SK-N-SH (cell line): ENCODE measurements at regions not wholly inside any gene's neighbourhood (a gene's known extent, or its start where the extent isn't known, plus 50 kb on each side); places are given as distances from the start of the nearest gene placed in this dataset.

Experiments used
- CTCF ChIA-PET: fragments of 300-600, 350-600 bp; formaldehyde crosslinking; extraction: SDS; loops from one replicate; lab custom pipeline; 2021; lab: Yijun Ruan, JAX
- POLR2A ChIA-PET: fragments of 350-600 bp; sonication (Branson Sonifier 250); formaldehyde crosslinking; extraction: SDS; loops from one replicate; lab custom pipeline; 2020; ENCODE audit warnings: antibody characterized with exemption, inconsistent platforms; lab: Yijun Ruan, JAX
- DNase-seq: peaks from one replicate; pipeline ENCODE4 v3.0.0; 2012
- H2AFZ ChIP-seq: fragments of 200-600 bp; sonication (generic); 2 replicates; pipeline ENCODE4 v1.8.1; 2016; ENCODE audit warnings: antibody characterized with exemption, mild to moderate bottlenecking, low read depth
- H3F3A ChIP-seq: fragments of 200-600 bp; sonication (generic); replicated peaks from 2 replicates; pipeline ENCODE3; 2016; ENCODE audit warnings: antibody characterized with exemption, mild to moderate bottlenecking; ENCODE audit not compliant: insufficient read depth
- H3K27ac ChIP-seq, 2 experiments: fragments of 200-500 bp in 1 of 2; fragments of 200-600 bp in 1 of 2; sonication (Bioruptor generic) in 1 of 2; sonication (generic), shearing (Covaris generic) in 1 of 2; 2 replicates each; pipeline versions ENCODE4 v1.5.1 to v1.6.1; 2014 to 2016; ENCODE audit warnings: low read depth in 2 of 2, inconsistent platforms in 1 of 2, low read length in 1 of 2, mild to moderate bottlenecking in 1 of 2, mixed read lengths in 1 of 2
- H3K27me3 ChIP-seq: fragments of 200-600 bp; sonication (generic), shearing (Covaris generic); 2 replicates; pipeline ENCODE4 v1.6.1; 2016; ENCODE audit warnings: mixed run types; ENCODE audit not compliant: insufficient read depth
- H3K36me3 ChIP-seq, 2 experiments: fragments of 200-500 bp in 1 of 2; fragments of 200-600 bp in 1 of 2; sonication (Bioruptor generic) in 1 of 2; sonication (generic) in 1 of 2; replicated peaks in 1 of 2; 2 replicates each; pipeline versions ENCODE3 to v1.5.1; 2014 to 2016; ENCODE audit warnings: low read length in 1 of 2, mild to moderate bottlenecking in 1 of 2; ENCODE audit not compliant: insufficient read depth in 2 of 2, control insufficient read depth in 1 of 2
- H3K4me1 ChIP-seq, 2 experiments: fragments of 200-500 bp in 1 of 2; fragments of 200-600 bp in 1 of 2; sonication (Bioruptor generic) in 1 of 2; sonication (generic), shearing (Covaris generic) in 1 of 2; 2 replicates each; pipeline versions ENCODE4 v1.5.1 to v1.6.1; 2014 to 2016; ENCODE audit warnings: low read depth in 1 of 2, low read length in 1 of 2, mixed run types in 1 of 2; ENCODE audit not compliant: insufficient read depth in 2 of 2, control insufficient read depth in 1 of 2
- H3K4me2 ChIP-seq: fragments of 200-600 bp; sonication (generic), shearing (Covaris generic); 2 replicates; pipeline ENCODE4 v1.6.1; 2017; ENCODE audit warnings: mixed run types
- H3K4me3 ChIP-seq, 2 experiments: fragments of 200-500 bp in 1 of 2; fragments of 200-600 bp in 1 of 2; sonication (Bioruptor generic) in 1 of 2; sonication (generic), shearing (Covaris generic) in 1 of 2; 2 replicates each; pipeline versions ENCODE4 v1.5.1 to v1.8.1; 2014 to 2016; ENCODE audit warnings: low read depth in 2 of 2, inconsistent platforms in 1 of 2, low read length in 1 of 2, mild to moderate bottlenecking in 1 of 2, mixed read lengths in 1 of 2, moderate library complexity in 1 of 2
- H3K79me2 ChIP-seq: fragments of 200-600 bp; sonication (generic); 2 replicates; pipeline ENCODE4 v1.8.1; 2017; ENCODE audit warnings: mild to moderate bottlenecking; ENCODE audit not compliant: insufficient read depth
- H3K9ac ChIP-seq: fragments of 200-600 bp; sonication (generic); 2 replicates; pipeline ENCODE4 v1.6.1; 2017; ENCODE audit warnings: mixed run types
- H3K9me2 ChIP-seq: fragments of 200-600 bp; sonication (generic); 2 replicates; pipeline ENCODE4 v1.6.1; 2017; ENCODE audit warnings: mixed run types
- H3K9me3 ChIP-seq: fragments of 200-600 bp; sonication (generic); 2 replicates; pipeline ENCODE4 v1.6.1; 2017; ENCODE audit warnings: mixed run types, mild to moderate bottlenecking, moderate library complexity
- H4K20me1 ChIP-seq: fragments of 200-600 bp; sonication (generic); 2 replicates; pipeline ENCODE4 v1.6.1; 2017; ENCODE audit warnings: mild to moderate bottlenecking, mixed run types; ENCODE audit not compliant: insufficient read depth
- CHD2 ChIP-seq: fragments of 150-350 bp; IDR thresholded peaks from 2 replicates; pipeline ENCODE4 v1.6.1; 2018; ENCODE audit warnings: low read length; ENCODE audit not compliant: partially characterized antibody
- CTCF ChIP-seq: fragments of 200-600 bp; sonication (generic); IDR thresholded peaks from 2 replicates; pipeline ENCODE4 v1.6.1; 2017; ENCODE audit warnings: antibody characterized with exemption, mild to moderate bottlenecking, moderate library complexity
- EP300 ChIP-seq, 2 experiments: IDR thresholded peaks; 2 replicates each; pipeline versions ENCODE4 v1.4.0 to v1.6.1; 2012; ENCODE audit warnings: borderline replicate concordance in 1 of 2, low read depth in 1 of 2, low read length in 1 of 2
- EZH2phosphoT487 ChIP-seq: fragments of 200-600 bp; sonication (generic); IDR thresholded peaks from 2 replicates; pipeline ENCODE4 v1.6.1; 2017; ENCODE audit warnings: low read depth, mixed run types, mild to moderate bottlenecking, antibody characterized with exemption, moderate library complexity, borderline replicate concordance
- FOSL2 ChIP-seq: IDR thresholded peaks from 2 replicates; pipeline ENCODE4 v1.4.0; 2012; ENCODE audit warnings: low read depth, mild to moderate bottlenecking, moderate library complexity, borderline replicate concordance
- FOXM1 ChIP-seq: IDR thresholded peaks from 2 replicates; pipeline ENCODE4 v1.4.0; 2012; ENCODE audit warnings: low read depth, mild to moderate bottlenecking
- MAX ChIP-seq: IDR thresholded peaks from 2 replicates; pipeline ENCODE4 v1.4.0; 2012; ENCODE audit warnings: low read depth
- MEF2A ChIP-seq: IDR thresholded peaks from 2 replicates; pipeline ENCODE4 v1.4.0; 2012; ENCODE audit warnings: low read depth, borderline replicate concordance
- NFIC ChIP-seq: IDR thresholded peaks from 2 replicates; pipeline ENCODE4 v1.4.0; 2012; ENCODE audit warnings: borderline replicate concordance
- PBX3 ChIP-seq: IDR thresholded peaks from 2 replicates; pipeline ENCODE4; 2012
- POLR2AphosphoS5 ChIP-seq: IDR thresholded peaks from 2 replicates; pipeline ENCODE4 v1.6.1; 2012; ENCODE audit warnings: low read depth, low read length
- RAD21 ChIP-seq: IDR thresholded peaks from 2 replicates; pipeline ENCODE4 v1.6.1; 2012; ENCODE audit warnings: mild to moderate bottlenecking, low read length
- RXRA ChIP-seq: IDR thresholded peaks from 2 replicates; pipeline ENCODE4 v1.4.0; 2012; ENCODE audit warnings: low read depth, mild to moderate bottlenecking, borderline replicate concordance
- SIN3A ChIP-seq: IDR thresholded peaks from 2 replicates; pipeline ENCODE4 v1.6.1; 2012; ENCODE audit warnings: low read depth, mild to moderate bottlenecking, low read length, moderate library complexity, borderline replicate concordance
- TAF1 ChIP-seq: IDR thresholded peaks from 2 replicates; pipeline ENCODE4 v1.6.1; 2012; ENCODE audit warnings: low read depth, mild to moderate bottlenecking, low read length, moderate library complexity, borderline replicate concordance
- YY1 ChIP-seq: IDR thresholded peaks from 2 replicates; pipeline ENCODE4 v1.4.0; 2012; ENCODE audit warnings: low read depth, mild to moderate bottlenecking
- WGBS: methylation state at CpG from one replicate; pipeline ENCODE4 v1.1.6; 2017; ENCODE audit warnings: low lambda C conversion rate; 5-methylcytosine and 5-hydroxymethylcytosine counted together
- TF ChIP-seq, protein P1 (sequence below): fragments of 150-350 bp; IDR thresholded peaks from 2 replicates; pipeline ENCODE4 v1.6.1; 2017; ENCODE audit warnings: antibody characterized with exemption, low read length, low read depth, borderline replicate concordance

DNA sequence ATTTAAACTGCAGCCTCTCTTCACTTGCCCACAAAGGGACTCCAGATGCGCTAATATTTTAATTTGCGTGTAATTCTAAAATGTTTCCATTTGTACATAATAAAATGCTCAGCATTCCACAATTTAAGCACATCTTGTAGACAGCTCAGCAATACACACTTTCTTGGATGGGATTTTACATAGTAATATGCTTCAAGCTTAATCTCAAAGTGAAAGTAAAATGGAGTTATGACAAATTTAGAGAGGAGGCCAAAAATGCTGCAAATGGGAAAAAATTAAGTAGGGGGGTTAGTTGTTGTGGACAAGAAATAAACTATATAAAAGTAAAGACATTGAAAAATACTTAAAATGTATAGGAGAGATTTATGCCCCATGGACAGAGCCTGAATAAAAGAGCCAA lies 149.1 kb downstream of the FBXO8 start:
- CTCF ChIA-PET = interaction anchor here (1.0 to 4.2 kb wide), 5 partner anchors 11 to 140 kb away, joined by 3 to 22 read pairs (median 9); no protein-coding TSS in a partner anchor

DNA sequence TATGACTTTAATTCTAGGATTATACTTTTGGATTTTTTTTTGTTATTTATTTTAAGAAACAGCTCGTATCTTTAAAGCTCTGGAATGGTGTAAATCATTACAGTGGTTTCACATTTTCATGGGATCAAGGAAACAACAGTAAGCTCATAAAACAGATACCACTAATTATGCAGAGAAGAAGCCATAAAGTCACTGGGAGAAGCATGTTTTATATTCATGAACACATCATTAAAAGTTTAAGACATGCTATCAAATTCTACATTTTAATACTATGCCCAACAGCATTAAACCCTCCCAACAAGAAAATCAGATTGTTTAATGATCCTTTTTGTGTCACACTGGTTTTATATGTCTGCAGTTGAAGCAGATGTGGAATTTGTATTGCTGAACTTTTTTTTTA lies 149.9 kb downstream of the FBXO8 start:
- Histone ChIP-seq H3K4me3 (no peak overlapping the region), H3K4me2 (no peak overlapping the region; the same call in 1 of the 2 replicates), H3K79me2 (no peaks in the 10 kb centered on the region), H2AFZ (no peak overlapping the region; the same call in 1 of the 2 replicates), H3K36me3 (no peaks in the 10 kb centered on the region), H4K20me1 (no peaks in the 10 kb centered on the region), H3K4me1 (peaks cover 10 to 38% of the 10 kb centered on the region in 2 experiments; a peak in 3 of 4 replicates), H3K27ac (peak overlapping the region in 1 of 2 experiments; percentile 100; a peak in 2 of 4 replicates), H3K27me3 (no peaks in the 10 kb centered on the region), H3F3A (no peaks in the 10 kb centered on the region), H3K9me3 (no peaks in the 10 kb centered on the region), H3K9me2 (no peaks in the 10 kb centered on the region), H3K9ac (no peak overlapping the region)
- CTCF ChIA-PET = interaction anchor here (1.0 to 4.2 kb wide), 4 partner anchors 13 to 64 kb away, joined by 3 to 22 read pairs (median 8); no protein-coding TSS in a partner anchor
- WGBS = 66% methylated on average over 1 of the region's 1 CpG
- DNase-seq = no peak
- POLR2A ChIA-PET = interaction anchor here (0.8 to 4.1 kb wide), 10 partner anchors 9 to 626 kb away, joined by 3 to 27 read pairs (median 4); no protein-coding TSS in a partner anchor
- TF ChIP-seq EZH2phosphoT487 (no peak), POLR2AphosphoS5 (no peak), PBX3 (no peak), CHD2 (no peak), YY1 (no peak), FOXM1 (no peak), SIN3A (no peak), TAF1 (no peak), MAX (no peak), RAD21 (no peak), NFIC (no peak), RXRA (no peak), EP300 (IDR thresholded peaks at IDR 0.05; ENCODE audit: borderline replicate concordance in 1 of 2, low read depth in 1 of 2, low read length in 1 of 2) (no peak), CTCF (no peak)
- TF ChIP-seq, protein P1, sequence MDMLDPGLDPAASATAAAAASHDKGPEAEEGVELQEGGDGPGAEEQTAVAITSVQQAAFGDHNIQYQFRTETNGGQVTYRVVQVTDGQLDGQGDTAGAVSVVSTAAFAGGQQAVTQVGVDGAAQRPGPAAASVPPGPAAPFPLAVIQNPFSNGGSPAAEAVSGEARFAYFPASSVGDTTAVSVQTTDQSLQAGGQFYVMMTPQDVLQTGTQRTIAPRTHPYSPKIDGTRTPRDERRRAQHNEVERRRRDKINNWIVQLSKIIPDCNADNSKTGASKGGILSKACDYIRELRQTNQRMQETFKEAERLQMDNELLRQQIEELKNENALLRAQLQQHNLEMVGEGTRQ = no peak

More for the DNA sequence above, 149.1 kb downstream of the FBXO8 start:
- Histone ChIP-seq H3F3A (no peaks in the 10 kb centered on the region), H3K4me1 (peaks cover 10 to 38% of the 10 kb centered on the region in 2 experiments; a peak in 3 of 4 replicates), H3K27me3 (no peaks in the 10 kb centered on the region), H3K9ac (peak overlapping the region; percentile 38; the same call in 1 of the 2 replicates), H3K9me2 (no peaks in the 10 kb centered on the region), H3K4me2 (peak overlapping the region; percentile 71), H2AFZ (peak overlapping the region; percentile 94), H3K9me3 (no peaks in the 10 kb centered on the region), H3K27ac (peak overlapping the region; percentile 43 to 100; a peak in 3 of 4 replicates), H3K4me3 (peak overlapping the region; percentile 30 to 46; a peak in 3 of 4 replicates), H4K20me1 (no peaks in the 10 kb centered on the region), H3K79me2 (no peaks in the 10 kb centered on the region), H3K36me3 (no peaks in the 10 kb centered on the region)
- POLR2A ChIA-PET = interaction anchor here (0.8 to 4.1 kb wide), 12 partner anchors 10 to 627 kb away, joined by 3 to 27 read pairs (median 5); no protein-coding TSS in a partner anchor
- no peak for DNase-seq
- WGBS = 46% methylated on average over 2 of the region's 2 CpGs
- TF ChIP-seq FOSL2 (no peak), MEF2A (no peak), RXRA (no peak), TAF1 (no peak), CTCF (no peak)
